GM12878 (cell line): ENCODE measurements at regions not wholly inside any gene's neighbourhood (a gene's known extent, or its start where the extent isn't known, plus 50 kb on each side); places are given as distances from the start of the nearest gene placed in this dataset.

ENCODE experiments used
- ATAC-seq: fragments of 200-7000 bp; cut with Tn5 transposase; 3 replicates; pipeline ENCODE4 v1.9.1; 2020; ENCODE audit warnings: mild to moderate bottlenecking, moderate library complexity
- BruUV-seq: library from RNA; stranded (reverse); fragments of 400-500 nt; replicated peaks from 2 replicates; lab custom pipeline; 2021; lab: Mats Ljungman, UMichigan
- CTCF ChIA-PET: fragments of 300-600 bp; sonication (Branson Sonifier 250); formaldehyde crosslinking; extraction: SDS; loops from one replicate; lab custom pipeline; 2021; ENCODE audit warnings: inconsistent platforms; lab: Yijun Ruan, JAX
- POLR2A ChIA-PET: fragments of 350-600 bp; formaldehyde crosslinking; extraction: SDS; loops from one replicate; lab custom pipeline; 2021; ENCODE audit warnings: inconsistent platforms; lab: Charles Lee
- RAD21 ChIA-PET: fragments of 300-600 bp; sonication (Branson Sonifier 250); formaldehyde crosslinking; loops from one replicate; lab custom pipeline; 2023; ENCODE audit warnings: antibody characterized with exemption; ENCODE audit not compliant: unreplicated experiment; lab: Charles Lee
- SMC1A ChIA-PET: fragments of 300-600 bp; sonication (Branson Sonifier 250); formaldehyde crosslinking; loops from one replicate; lab custom pipeline; 2023; ENCODE audit not compliant: unreplicated experiment, uncharacterized antibody; lab: Charles Lee
- DNase-seq: peaks from one replicate; pipeline ENCODE4 v3.0.0-alpha.2; 2011; ENCODE audit warnings: low read depth, low spot score
- FAIRE-seq: peaks from 3 replicates; lab custom pipeline; 2011; peaks lifted over from hg19 to GRCh38; lab: Jason Lieb, UNC
- H2AFZ ChIP-seq: 2 replicates; pipeline ENCODE4 v1.6.0; 2011; ENCODE audit warnings: low read depth, low read length, control low read depth; ENCODE audit not compliant: control insufficient read depth
- H3K27ac ChIP-seq: 2 replicates; pipeline ENCODE4 v1.5.1; 2011; ENCODE audit warnings: control low read depth; ENCODE audit not compliant: control insufficient read depth, insufficient read depth
- H3K27me3 ChIP-seq, 2 experiments: replicated peaks in 1 of 2; 2 replicates each; pipeline versions ENCODE4 v1.6.0 to v1.6.1; 2011; ENCODE audit warnings: low read length in 1 of 2; ENCODE audit not compliant: control insufficient read depth in 2 of 2, insufficient read depth in 2 of 2
- H3K36me3 ChIP-seq, 2 experiments: 2 replicates each; pipeline ENCODE4 v1.5.1; 2011; ENCODE audit warnings: low read length in 1 of 2; ENCODE audit not compliant: control insufficient read depth in 2 of 2, insufficient read depth in 2 of 2
- H3K4me1 ChIP-seq: 2 replicates; pipeline ENCODE4 v1.6.1; 2011; ENCODE audit warnings: mild to moderate bottlenecking, low read length, moderate library complexity, mixed read lengths; ENCODE audit not compliant: control insufficient read depth, insufficient read depth
- H3K4me2 ChIP-seq: 2 replicates; pipeline ENCODE4 v1.6.0; 2011; ENCODE audit warnings: control low read depth; ENCODE audit not compliant: control insufficient read depth, insufficient read depth
- H3K4me3 ChIP-seq: fragments of 200-600 bp; sonication (generic); 2 replicates; pipeline ENCODE4 v1.5.1; 2016
- H3K79me2 ChIP-seq: 2 replicates; pipeline ENCODE4 v1.6.0; 2011; ENCODE audit warnings: low read length; ENCODE audit not compliant: control insufficient read depth, insufficient read depth
- H3K9ac ChIP-seq: 2 replicates; pipeline ENCODE4 v1.8.0; 2011; ENCODE audit warnings: low read length, control low read depth, mixed read lengths; ENCODE audit not compliant: control insufficient read depth, insufficient read depth
- H3K9me3 ChIP-seq: replicated peaks from 3 replicates; pipeline ENCODE4 v1.5.1; 2011; ENCODE audit warnings: mild to moderate bottlenecking, low read length; ENCODE audit not compliant: control insufficient read depth, insufficient read depth
- H4K20me1 ChIP-seq: 2 replicates; pipeline ENCODE4 v1.6.0; 2011; ENCODE audit not compliant: control insufficient read depth, insufficient read depth
- ATF3 ChIP-seq: IDR thresholded peaks from 2 replicates; pipeline ENCODE4 v1.6.1; 2011; ENCODE audit warnings: low read depth, mild to moderate bottlenecking, low read length, moderate library complexity, borderline replicate concordance; ENCODE audit errors: extremely low read depth
- E2F8 ChIP-seq: fragments of 450-650 bp; IDR thresholded peaks from 2 replicates; pipeline ENCODE4 v1.6.1; 2018; ENCODE audit warnings: mild to moderate bottlenecking, low read depth, moderate library complexity; ENCODE audit not compliant: partially characterized antibody
- FOXM1 ChIP-seq: IDR thresholded peaks from 2 replicates; pipeline ENCODE4 v1.6.1; 2012; ENCODE audit warnings: low read depth, mild to moderate bottlenecking, inconsistent platforms, low read length, moderate library complexity
- IKZF1 ChIP-seq: fragments of 450-650 bp; conservative IDR thresholded peaks from 2 replicates; pipeline ENCODE4 v1.6.1; 2017; ENCODE audit warnings: antibody characterized with exemption, mild to moderate bottlenecking
- IRF4 ChIP-seq: IDR thresholded peaks from 2 replicates; pipeline ENCODE4 v1.6.1; 2011; ENCODE audit warnings: low read depth, low read length
- IRF5 ChIP-seq: fragments of 450-650 bp; IDR thresholded peaks from 2 replicates; pipeline ENCODE4 v1.6.1; 2017; ENCODE audit warnings: borderline replicate concordance
- KDM1A ChIP-seq: fragments of 200-600 bp; sonication (generic); IDR thresholded peaks from 2 replicates; pipeline ENCODE4 v1.6.1; 2016; ENCODE audit warnings: borderline replicate concordance
- MEF2A ChIP-seq: IDR thresholded peaks from 2 replicates; pipeline ENCODE4 v1.6.1; 2011; ENCODE audit warnings: low read depth, mild to moderate bottlenecking, low read length, moderate library complexity; ENCODE audit not compliant: insufficient read depth
- MYB ChIP-seq: fragments of 150-350 bp; IDR thresholded peaks from 2 replicates; pipeline ENCODE4 v1.6.1; 2014; ENCODE audit warnings: mild to moderate bottlenecking, low read depth, low read length, borderline replicate concordance
- PAX8 ChIP-seq: fragments of 450-650 bp; IDR thresholded peaks from 2 replicates; pipeline ENCODE4 v1.6.1; 2017; ENCODE audit warnings: mild to moderate bottlenecking, moderate library complexity
- PBX3 ChIP-seq: IDR thresholded peaks from 2 replicates; pipeline ENCODE4 v1.6.1; 2011; ENCODE audit warnings: mild to moderate bottlenecking, low read depth, low read length, moderate library complexity; ENCODE audit not compliant: insufficient replicate concordance
- POLR2AphosphoS5 ChIP-seq: IDR thresholded peaks from 2 replicates; pipeline ENCODE4 v1.6.1; 2011; ENCODE audit warnings: mild to moderate bottlenecking, low read length, inconsistent platforms
- SPI1 ChIP-seq: IDR thresholded peaks from 2 replicates; pipeline ENCODE4 v1.6.1; 2011; ENCODE audit warnings: low read depth, mild to moderate bottlenecking, low read length, moderate library complexity, borderline replicate concordance; ENCODE audit not compliant: insufficient read depth
- ZBTB40 ChIP-seq: fragments of 450-650 bp; IDR thresholded peaks from 2 replicates; pipeline ENCODE4 v1.6.1; 2016; ENCODE audit warnings: mild to moderate bottlenecking, moderate library complexity, borderline replicate concordance
- in situ Hi-C: fragments of 300-500 bp; cut with MboI; formaldehyde crosslinking; loops from 9 replicates; pipeline ENCODE4 v1.14.3; 2018; ENCODE audit warnings: mixed read lengths
- intact Hi-C: fragments of 100-400 bp; cut with micrococcal nuclease; formaldehyde crosslinking; loops from one replicate; pipeline ENCODE4 v1.14.2; 2022; ENCODE audit not compliant: unreplicated experiment

- TF ChIP-seq SPI1 (no peak), MYB (no peak), IKZF1 (no peak), POLR2AphosphoS5 (no peak), ZBTB40 (no peak), PBX3 (no peak)
- TF ChIP-seq, all 136 proteins: peak for 0
These were observed 892.2 kb upstream of the AMELY start (continued) for GRCh38 chrY:7803737-7804136.

- Histone ChIP-seq H4K20me1 (no peaks in the 10 kb centered on the region), H3K79me2 (no peaks in the 10 kb centered on the region), H3K4me1 (no peaks in the 10 kb centered on the region), H3K4me3 (no peak overlapping the region), H3K27me3 (no peaks in the 10 kb centered on the region), H3K27ac (no peak overlapping the region), H3K9me3 (no peaks in the 10 kb centered on the region), H3K36me3 (no peaks in the 10 kb centered on the region), H3K4me2 (no peak overlapping the region), H2AFZ (no peak overlapping the region), H3K9ac (no peak overlapping the region)
- FAIRE-seq (no peak), ATAC-seq (no peak), DNase-seq (no peak)
- CTCF ChIA-PET: no interaction called here
- intact Hi-C loops (no loop called here), in situ Hi-C loops (no loop called here)
- RAD21 ChIA-PET: no interaction called here
- SMC1A ChIA-PET: no interaction called here
- no TSS peak for BruUV-seq
- POLR2A ChIA-PET: no interaction called here
- TF ChIP-seq PAX8 (no peak), IRF5 (no peak), IRF4 (no peak), MEF2A (no peak), KDM1A (no peak), ATF3 (no peak), FOXM1 (no peak), E2F8 (no peak)
These were observed 884.6 kb upstream of the AMELY start for GRCh38 chrY:7796128-7796527.
